Sigmoid colon (tissue), 6 donors: ENCODE measurements at regions not wholly inside any gene's neighbourhood (a gene's known extent, or its start where the extent isn't known, plus 50 kb on each side); places are given as distances from the start of the nearest gene placed in this dataset.

ENCODE experiments used
- DNase-seq: peaks from one replicate; pipeline ENCODE4 v3.0.0-alpha.2; 2019
- H3K27ac ChIP-seq, 4 donors: fragments of 200-600 bp; sonication (generic); one replicate each; pipeline ENCODE4 v1.5.1; 2016 to 2019; ENCODE audit warnings: mild to moderate bottlenecking in 1 of 4
- H3K27me3 ChIP-seq, 3 donors: fragments of 200-600 bp; sonication (generic); one replicate each; pipeline ENCODE4 v1.5.1; 2019; ENCODE audit warnings: mild to moderate bottlenecking in 1 of 3
- H3K36me3 ChIP-seq, 4 donors: fragments of 200-600 bp; sonication (generic); one replicate each; pipeline ENCODE4 v1.5.1; 2016 to 2019
- H3K4me1 ChIP-seq, 4 donors: fragments of 200-600 bp; sonication (generic); one replicate each; pipeline ENCODE4 v1.5.1; 2017 to 2019
- H3K4me3 ChIP-seq, 4 donors: fragments of 200-600 bp; sonication (generic); one replicate each; pipeline ENCODE4 v1.5.1; 2017 to 2019; ENCODE audit warnings: mild to moderate bottlenecking in 2 of 4, moderate library complexity in 1 of 4
- H3K9me3 ChIP-seq, 4 donors: fragments of 200-600 bp in 3 of 4; sonication (generic) in 3 of 4; one replicate each; pipeline versions ENCODE4 v1.5.1 to v1.6.1; 2013 to 2019
- EP300 ChIP-seq, 4 donors: sonication (generic); formaldehyde crosslinking; IDR thresholded peaks; one replicate each; pipeline ENCODE4 v1.6.1; 2017; ENCODE audit warnings: antibody characterized with exemption in 4 of 4
- POLR2A ChIP-seq, 2 donors: fragments of 450-650 bp; IDR thresholded peaks; one replicate each; pipeline ENCODE4 v1.6.1; 2016; ENCODE audit warnings: antibody characterized with exemption in 2 of 2, mild to moderate bottlenecking in 2 of 2, moderate library complexity in 2 of 2
- POLR2AphosphoS5 ChIP-seq, 4 donors: sonication (generic); formaldehyde crosslinking; IDR thresholded peaks; one replicate each; pipeline ENCODE4 v1.6.1; 2017; ENCODE audit warnings: antibody characterized with exemption in 4 of 4
- WGBS, 2 donors: extraction: QIAGEN DNeasy Blood & Tissue Kit; methylation state at CpG; one replicate each; pipeline ENCODE4 v1.1.7; 2013; 5-methylcytosine and 5-hydroxymethylcytosine counted together
- intact Hi-C: fragments of 100-400 bp; cut with DNase I; formaldehyde crosslinking; loops from one replicate; pipeline ENCODE4 v1.15.1; 2023
- TF ChIP-seq, protein P1 (sequence below), 4 experiments: fragments of 450-650 bp in 3 of 4; fragments of 200-600 bp in 1 of 4; IDR thresholded peaks; one replicate each; pipeline ENCODE4 v1.5.1; 2016 to 2019; ENCODE audit warnings: antibody characterized with exemption in 4 of 4, mild to moderate bottlenecking in 3 of 4, moderate library complexity in 2 of 4
- donor health status: healthy with polysubstance abuse.
- donor health status: healthy.

DNA sequence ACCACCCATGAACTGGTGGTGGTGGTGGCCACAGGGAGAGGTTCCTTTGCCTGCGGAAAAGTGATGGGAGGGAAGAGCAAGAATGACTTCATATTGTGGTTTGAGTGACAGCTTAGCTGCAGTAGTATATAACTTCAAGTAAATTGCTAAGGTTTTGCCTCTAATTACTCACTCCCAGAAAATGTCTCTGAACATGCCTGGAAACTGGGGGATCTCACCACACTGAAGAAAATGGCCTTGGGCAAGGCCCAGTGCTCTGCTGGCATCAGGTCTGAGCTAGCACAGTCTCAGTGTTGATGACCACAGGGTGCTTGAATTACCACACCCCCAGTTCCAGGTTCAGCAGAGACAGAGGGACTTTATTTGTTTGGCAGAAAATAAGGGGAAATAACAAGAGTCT is 2085.4 kb downstream of the ARAP2 start:
- 90 to 95% methylated on average over 1 of the region's 1 CpG for WGBS, 2 donors
- Histone ChIP-seq H3K9me3 (no peaks in the 10 kb centered on the region), H3K27me3 (no peaks in the 10 kb centered on the region), H3K36me3 (no peaks in the 10 kb centered on the region), H3K4me1 (no peaks in the 10 kb centered on the region), H3K4me3 (no peak overlapping the region), H3K27ac (no peak overlapping the region)
- intact Hi-C loops: no loop called here
- no peak for DNase-seq
- TF ChIP-seq POLR2AphosphoS5 (IDR thresholded peaks at IDR 0.05) (no peak), POLR2A (IDR thresholded peaks at IDR 0.05) (no peak), EP300 (IDR thresholded peaks at IDR 0.05) (no peak)
- TF ChIP-seq, protein P1, sequence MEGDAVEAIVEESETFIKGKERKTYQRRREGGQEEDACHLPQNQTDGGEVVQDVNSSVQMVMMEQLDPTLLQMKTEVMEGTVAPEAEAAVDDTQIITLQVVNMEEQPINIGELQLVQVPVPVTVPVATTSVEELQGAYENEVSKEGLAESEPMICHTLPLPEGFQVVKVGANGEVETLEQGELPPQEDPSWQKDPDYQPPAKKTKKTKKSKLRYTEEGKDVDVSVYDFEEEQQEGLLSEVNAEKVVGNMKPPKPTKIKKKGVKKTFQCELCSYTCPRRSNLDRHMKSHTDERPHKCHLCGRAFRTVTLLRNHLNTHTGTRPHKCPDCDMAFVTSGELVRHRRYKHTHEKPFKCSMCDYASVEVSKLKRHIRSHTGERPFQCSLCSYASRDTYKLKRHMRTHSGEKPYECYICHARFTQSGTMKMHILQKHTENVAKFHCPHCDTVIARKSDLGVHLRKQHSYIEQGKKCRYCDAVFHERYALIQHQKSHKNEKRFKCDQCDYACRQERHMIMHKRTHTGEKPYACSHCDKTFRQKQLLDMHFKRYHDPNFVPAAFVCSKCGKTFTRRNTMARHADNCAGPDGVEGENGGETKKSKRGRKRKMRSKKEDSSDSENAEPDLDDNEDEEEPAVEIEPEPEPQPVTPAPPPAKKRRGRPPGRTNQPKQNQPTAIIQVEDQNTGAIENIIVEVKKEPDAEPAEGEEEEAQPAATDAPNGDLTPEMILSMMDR (IDR thresholded peaks at IDR 0.05): no peak

DNA sequence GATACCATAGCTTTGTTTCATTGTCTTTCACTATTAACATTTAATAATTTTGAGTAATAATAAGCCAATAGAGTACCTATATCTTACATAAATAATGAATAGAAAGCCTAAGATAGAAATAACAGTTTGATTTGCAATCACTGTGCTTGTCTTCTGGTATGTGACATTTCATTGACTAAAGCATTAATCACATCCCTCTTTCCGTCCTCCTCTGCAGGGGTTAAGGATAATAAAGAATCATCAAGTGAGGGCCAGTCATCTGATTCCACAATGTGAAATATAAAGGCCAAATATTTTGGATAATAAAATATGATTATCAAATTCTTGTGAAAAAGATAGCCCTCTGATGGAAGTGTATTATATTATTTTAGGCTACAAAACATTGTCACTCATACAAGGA is 2073.4 kb downstream of the ARAP2 start:
- H3K27ac ChIP-seq: no peak overlapping the region
- no peaks in the 10 kb centered on the region for H3K36me3 ChIP-seq
- intact Hi-C loops: no loop called here
- WGBS, 2 donors: 57 to 58% methylated on average over 1 of the region's 1 CpG
- H3K27me3 ChIP-seq: no peaks in the 10 kb centered on the region
- no peak overlapping the region for H3K4me3 ChIP-seq
- no peaks in the 10 kb centered on the region for H3K9me3 ChIP-seq
- TF ChIP-seq EP300 (IDR thresholded peaks at IDR 0.05) (no peak), POLR2AphosphoS5 (IDR thresholded peaks at IDR 0.05) (no peak), POLR2A (IDR thresholded peaks at IDR 0.05) (no peak)
- TF ChIP-seq, protein P1 (IDR thresholded peaks at IDR 0.05): no peak
- DNase-seq: no peak
- no peaks in the 10 kb centered on the region for H3K4me1 ChIP-seq

DNA sequence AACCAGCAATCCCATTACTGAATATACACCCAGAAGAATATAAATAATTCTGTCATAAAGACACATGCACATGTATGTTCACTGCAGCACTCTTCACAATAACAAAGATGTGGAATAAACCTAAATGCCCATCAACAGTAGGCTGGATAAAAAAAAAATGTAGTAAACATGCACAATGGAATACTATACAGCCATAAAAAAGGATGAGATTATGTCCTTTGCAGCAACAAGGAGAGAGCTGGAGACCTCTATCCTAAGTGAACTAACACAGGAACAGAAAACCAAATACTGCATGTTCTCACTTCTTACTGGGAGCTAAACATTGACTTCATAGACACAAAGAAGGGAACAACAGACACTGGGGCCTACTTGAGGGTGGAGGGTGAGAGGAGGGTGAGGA is 2067.7 kb downstream of the ARAP2 start:
- no peak overlapping the region for H3K27ac ChIP-seq
- no peaks in the 10 kb centered on the region for H3K36me3 ChIP-seq
- no peak for DNase-seq
- no peak overlapping the region for H3K4me3 ChIP-seq
- TF ChIP-seq EP300 (IDR thresholded peaks at IDR 0.05): no peak
- no peak for TF ChIP-seq POLR2AphosphoS5 (IDR thresholded peaks at IDR 0.05)
- TF ChIP-seq, protein P1 (IDR thresholded peaks at IDR 0.05): no peak
- TF ChIP-seq POLR2A (IDR thresholded peaks at IDR 0.05): no peak
- no peaks in the 10 kb centered on the region for H3K9me3 ChIP-seq
- no peaks in the 10 kb centered on the region for H3K27me3 ChIP-seq
- no peaks in the 10 kb centered on the region for H3K4me1 ChIP-seq
- intact Hi-C loops: no loop called here

DNA sequence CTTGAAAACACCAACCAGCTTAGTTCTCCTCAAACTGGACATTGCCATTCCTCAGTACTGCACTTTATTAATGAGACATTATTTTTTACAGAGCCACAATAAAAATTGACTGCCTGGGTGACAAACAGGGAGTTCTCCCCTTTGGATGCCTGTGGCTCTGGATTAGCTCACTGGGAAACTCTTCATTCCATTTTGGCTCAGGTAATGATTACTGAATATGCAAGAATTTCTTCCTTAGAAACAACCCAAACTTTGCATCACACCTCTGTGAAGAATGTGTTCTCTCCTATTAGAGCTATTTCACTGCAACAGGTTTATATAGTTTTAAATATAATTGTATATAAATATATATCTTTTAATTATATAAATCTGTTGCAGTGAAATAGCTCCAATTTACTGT is 2065.8 kb downstream of the ARAP2 start:
- H3K9me3 ChIP-seq: no peaks in the 10 kb centered on the region
- no peaks in the 10 kb centered on the region for H3K36me3 ChIP-seq
- H3K4me1 ChIP-seq: no peaks in the 10 kb centered on the region
- DNase-seq: no peak
- H3K4me3 ChIP-seq: no peak overlapping the region
- intact Hi-C loops: no loop called here
- H3K27me3 ChIP-seq: no peaks in the 10 kb centered on the region
- no peak overlapping the region for H3K27ac ChIP-seq
- no peak for TF ChIP-seq POLR2AphosphoS5 (IDR thresholded peaks at IDR 0.05)
- no peak for TF ChIP-seq EP300 (IDR thresholded peaks at IDR 0.05)
- TF ChIP-seq, protein P1 (IDR thresholded peaks at IDR 0.05): no peak
- TF ChIP-seq POLR2A (IDR thresholded peaks at IDR 0.05): no peak

DNA sequence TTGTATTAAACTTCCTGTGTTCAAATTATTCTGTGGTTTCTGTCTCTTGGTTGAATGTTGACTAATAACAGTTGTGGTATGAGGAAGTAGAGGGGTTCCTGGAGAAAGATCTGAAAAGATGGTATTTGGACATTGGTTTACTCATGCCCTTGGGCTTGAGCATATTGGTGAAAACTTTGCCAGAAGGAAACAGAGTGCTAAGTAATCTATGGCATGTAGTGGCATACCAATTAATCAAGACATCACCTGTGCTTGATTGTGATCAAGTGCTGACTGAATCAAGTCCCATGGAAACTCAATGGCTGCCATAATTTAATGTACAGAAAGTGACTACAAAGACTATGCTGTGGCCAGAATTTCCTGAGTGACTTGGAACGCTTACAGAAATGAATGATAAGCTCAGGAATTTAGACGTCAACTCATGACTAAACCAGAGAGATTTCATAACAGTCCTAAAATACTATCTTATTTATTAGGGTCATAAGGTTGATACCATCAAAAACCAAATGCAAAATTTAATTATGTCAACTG is 2062.9 kb downstream of the ARAP2 start:
- H3K27me3 ChIP-seq: no peaks in the 10 kb centered on the region
- no peak for DNase-seq
- intact Hi-C loops: no loop called here
- H3K27ac ChIP-seq: no peak overlapping the region
- no peaks in the 10 kb centered on the region for H3K4me1 ChIP-seq
- H3K36me3 ChIP-seq: no peaks in the 10 kb centered on the region
- no peak overlapping the region for H3K4me3 ChIP-seq
- WGBS, 2 donors: 82 to 86% methylated on average over 2 of the region's 2 CpGs
- H3K9me3 ChIP-seq: no peaks in the 10 kb centered on the region
- TF ChIP-seq POLR2A (IDR thresholded peaks at IDR 0.05): no peak
- no peak for TF ChIP-seq POLR2AphosphoS5 (IDR thresholded peaks at IDR 0.05)
- TF ChIP-seq EP300 (IDR thresholded peaks at IDR 0.05): no peak
- TF ChIP-seq, protein P1 (IDR thresholded peaks at IDR 0.05): no peak
